ENCODE measurements at regions not wholly inside any gene's neighbourhood (a gene's known extent, or its start where the extent isn't known, plus 50 kb on each side); places are given as distances from the start of the nearest gene placed in this dataset.
"Not testable (repeated sequence)": the region's sequence is repeated elsewhere in the genome, so short reads cannot be mapped to it uniquely, and the experiment has no call there.

GRCh38 chr4:100908540-100908939 lies 390.7 kb upstream of the EMCN start:
- Histone ChIP-seq H3K4me1 (ENCODE audit: control insufficient read depth in 2 of 2, insufficient read depth in 2 of 2, low read length in 1 of 2) (no peaks in the 10 kb centered on the region), H3K27me3 (ENCODE audit: control insufficient read depth in 1 of 2, insufficient read depth in 2 of 2, low read length in 2 of 2) (no peaks in the 10 kb centered on the region), H3K36me3 (ENCODE audit: control insufficient read depth in 2 of 2, insufficient read depth in 2 of 2, low read length in 1 of 2) (no peaks in the 10 kb centered on the region), H3K27ac (ENCODE audit: low read depth in 2 of 2, low read length in 1 of 2) (no peak overlapping the region), H3K9me3 (ENCODE audit: control insufficient read depth in 2 of 2, insufficient read depth in 1 of 2, low read depth in 1 of 2, low read length in 1 of 2) (no peaks in the 10 kb centered on the region), H3K4me3 (ENCODE audit: low read depth in 1 of 2, low read length in 2 of 2) (no peak overlapping the region)
- 69 to 98% methylated on average over 3 of the region's 3 CpGs for WGBS, 2 donors

- WGBS, 2 donors: 67 to 88% methylated on average over 3 of the region's 3 CpGs
- Histone ChIP-seq H3K4me3 (ENCODE audit: low read depth in 1 of 2, low read length in 2 of 2) (no peak overlapping the region), H3K4me1 (ENCODE audit: control insufficient read depth in 2 of 2, insufficient read depth in 2 of 2, low read length in 1 of 2) (no peaks in the 10 kb centered on the region), H3K27me3 (ENCODE audit: control insufficient read depth in 1 of 2, insufficient read depth in 2 of 2, low read length in 2 of 2) (no peaks in the 10 kb centered on the region), H3K36me3 (ENCODE audit: control insufficient read depth in 2 of 2, insufficient read depth in 2 of 2, low read length in 1 of 2) (no peaks in the 10 kb centered on the region), H3K9me3 (ENCODE audit: control insufficient read depth in 2 of 2, insufficient read depth in 1 of 2, low read depth in 1 of 2, low read length in 1 of 2) (no peaks in the 10 kb centered on the region), H3K27ac (ENCODE audit: low read depth in 2 of 2, low read length in 1 of 2) (no peak overlapping the region)
Measured at GRCh38 chr4:100907465-100908454, 389.9 kb upstream of the EMCN start.

- H3K27ac ChIP-seq (ENCODE audit: low read depth in 2 of 2, low read length in 1 of 2): no peak overlapping the region
- H3K9me3 ChIP-seq (ENCODE audit: control insufficient read depth in 2 of 2, insufficient read depth in 1 of 2, low read depth in 1 of 2, low read length in 1 of 2): no peaks in the 10 kb centered on the region
- H3K4me1 ChIP-seq (ENCODE audit: control insufficient read depth in 2 of 2, insufficient read depth in 2 of 2, low read length in 1 of 2): no peaks in the 10 kb centered on the region
- no peaks in the 10 kb centered on the region for H3K27me3 ChIP-seq (ENCODE audit: control insufficient read depth in 1 of 2, insufficient read depth in 2 of 2, low read length in 2 of 2)
- H3K4me3 ChIP-seq (ENCODE audit: low read depth in 1 of 2, low read length in 2 of 2): no peak overlapping the region
- H3K36me3 ChIP-seq (ENCODE audit: control insufficient read depth in 2 of 2, insufficient read depth in 2 of 2, low read length in 1 of 2): no peaks in the 10 kb centered on the region
- WGBS, 2 donors: 86 to 90% methylated on average over 3 of the region's 3 CpGs
Measured at GRCh38 chr4:100906973-100907372, 389.2 kb upstream of the EMCN start.

- not testable (repeated sequence) for H3K36me3 ChIP-seq (ENCODE audit: control insufficient read depth in 2 of 2, insufficient read depth in 2 of 2, low read length in 1 of 2); H3K27me3 ChIP-seq (ENCODE audit: control insufficient read depth in 1 of 2, insufficient read depth in 2 of 2, low read length in 2 of 2); H3K27ac ChIP-seq (ENCODE audit: low read depth in 2 of 2, low read length in 1 of 2); H3K9me3 ChIP-seq (ENCODE audit: control insufficient read depth in 2 of 2, insufficient read depth in 1 of 2, low read depth in 1 of 2, low read length in 1 of 2); H3K4me1 ChIP-seq (ENCODE audit: control insufficient read depth in 2 of 2, insufficient read depth in 2 of 2, low read length in 1 of 2); H3K4me3 ChIP-seq (ENCODE audit: low read depth in 1 of 2, low read length in 2 of 2)
- 92 to 96% methylated on average over 5 of the region's 5 CpGs for WGBS, 2 donors
Measured at GRCh38 chr4:100900945-100901344, 383.1 kb upstream of the EMCN start.

- H3K9me3 ChIP-seq (ENCODE audit: control insufficient read depth in 2 of 2, insufficient read depth in 1 of 2, low read depth in 1 of 2, low read length in 1 of 2): peaks cover 0 to 2% of the 10 kb centered on the region in 2 donors
- no peak overlapping the region for H3K4me3 ChIP-seq (ENCODE audit: low read depth in 1 of 2, low read length in 2 of 2)
- H3K27ac ChIP-seq (ENCODE audit: low read depth in 2 of 2, low read length in 1 of 2): no peak overlapping the region
- H3K36me3 ChIP-seq (ENCODE audit: control insufficient read depth in 2 of 2, insufficient read depth in 2 of 2, low read length in 1 of 2): no peaks in the 10 kb centered on the region
- H3K4me1 ChIP-seq (ENCODE audit: control insufficient read depth in 2 of 2, insufficient read depth in 2 of 2, low read length in 1 of 2): no peaks in the 10 kb centered on the region
- H3K27me3 ChIP-seq (ENCODE audit: control insufficient read depth in 1 of 2, insufficient read depth in 2 of 2, low read length in 2 of 2): no peaks in the 10 kb centered on the region
- WGBS, 2 donors: 82 to 88% methylated on average over 11 of the region's 11 CpGs
Measured at GRCh38 chr4:100900134-100900533, 382.3 kb upstream of the EMCN start.

GRCh38 chr4:100898844-100899243 lies 381.0 kb upstream of the EMCN start:
- no peaks in the 10 kb centered on the region for H3K4me1 ChIP-seq (ENCODE audit: control insufficient read depth in 2 of 2, insufficient read depth in 2 of 2, low read length in 1 of 2)
- no peak overlapping the region for H3K27ac ChIP-seq (ENCODE audit: low read depth in 2 of 2, low read length in 1 of 2)
- no peaks in the 10 kb centered on the region for H3K27me3 ChIP-seq (ENCODE audit: control insufficient read depth in 1 of 2, insufficient read depth in 2 of 2, low read length in 2 of 2)
- no peaks in the 10 kb centered on the region for H3K36me3 ChIP-seq (ENCODE audit: control insufficient read depth in 2 of 2, insufficient read depth in 2 of 2, low read length in 1 of 2)
- H3K4me3 ChIP-seq (ENCODE audit: low read depth in 1 of 2, low read length in 2 of 2): no peak overlapping the region
- H3K9me3 ChIP-seq (ENCODE audit: control insufficient read depth in 2 of 2, insufficient read depth in 1 of 2, low read depth in 1 of 2, low read length in 1 of 2): peaks cover 0 to 2% of the 10 kb centered on the region in 2 donors

GRCh38 chr4:100895556-100896197 lies 377.9 kb upstream of the EMCN start:
- Histone ChIP-seq H3K36me3 (ENCODE audit: control insufficient read depth in 2 of 2, insufficient read depth in 2 of 2, low read length in 1 of 2) (no peaks in the 10 kb centered on the region), H3K27ac (ENCODE audit: low read depth in 2 of 2, low read length in 1 of 2) (no peak overlapping the region), H3K27me3 (ENCODE audit: control insufficient read depth in 1 of 2, insufficient read depth in 2 of 2, low read length in 2 of 2) (no peaks in the 10 kb centered on the region), H3K4me1 (ENCODE audit: control insufficient read depth in 2 of 2, insufficient read depth in 2 of 2, low read length in 1 of 2) (no peaks in the 10 kb centered on the region), H3K9me3 (ENCODE audit: control insufficient read depth in 2 of 2, insufficient read depth in 1 of 2, low read depth in 1 of 2, low read length in 1 of 2) (peaks cover 0 to 2% of the 10 kb centered on the region in 2 donors), H3K4me3 (ENCODE audit: low read depth in 1 of 2, low read length in 2 of 2) (peak overlapping the region in 1 of 2 donors; percentile 15)
- WGBS, 2 donors: 55% methylated on average over 8 of the region's 8 CpGs

GRCh38 chr4:100894339-100894870 lies 376.6 kb upstream of the EMCN start:
- 65 to 92% methylated on average over 1 of the region's 1 CpG for WGBS, 2 donors
- no peaks in the 10 kb centered on the region for H3K4me1 ChIP-seq (ENCODE audit: control insufficient read depth in 2 of 2, insufficient read depth in 2 of 2, low read length in 1 of 2)

GRCh38 chr4:100891808-100892207 lies 374.0 kb upstream of the EMCN start:
- no peaks in the 10 kb centered on the region for H3K27me3 ChIP-seq (ENCODE audit: control insufficient read depth in 1 of 2, insufficient read depth in 2 of 2, low read length in 2 of 2)
- H3K4me3 ChIP-seq (ENCODE audit: low read depth in 1 of 2, low read length in 2 of 2): no peak overlapping the region
- 66 to 76% methylated on average over 2 of the region's 2 CpGs for WGBS, 2 donors
- H3K36me3 ChIP-seq (ENCODE audit: control insufficient read depth in 2 of 2, insufficient read depth in 2 of 2, low read length in 1 of 2): no peaks in the 10 kb centered on the region
- H3K27ac ChIP-seq (ENCODE audit: low read depth in 2 of 2, low read length in 1 of 2): no peak overlapping the region
- no peaks in the 10 kb centered on the region for H3K9me3 ChIP-seq (ENCODE audit: control insufficient read depth in 2 of 2, insufficient read depth in 1 of 2, low read depth in 1 of 2, low read length in 1 of 2)
- H3K4me1 ChIP-seq (ENCODE audit: control insufficient read depth in 2 of 2, insufficient read depth in 2 of 2, low read length in 1 of 2): no peaks in the 10 kb centered on the region

More at GRCh38 chr4:100894339-100894870, 376.6 kb upstream of the EMCN start:
- Histone ChIP-seq H3K27ac (ENCODE audit: low read depth in 2 of 2, low read length in 1 of 2) (no peak overlapping the region), H3K36me3 (ENCODE audit: control insufficient read depth in 2 of 2, insufficient read depth in 2 of 2, low read length in 1 of 2) (no peaks in the 10 kb centered on the region), H3K4me3 (ENCODE audit: low read depth in 1 of 2, low read length in 2 of 2) (no peak overlapping the region), H3K9me3 (ENCODE audit: control insufficient read depth in 2 of 2, insufficient read depth in 1 of 2, low read depth in 1 of 2, low read length in 1 of 2) (no peaks in the 10 kb centered on the region), H3K27me3 (ENCODE audit: control insufficient read depth in 1 of 2, insufficient read depth in 2 of 2, low read length in 2 of 2) (no peaks in the 10 kb centered on the region)

Measured in esophagus (tissue), 2 donors.